Endometrium (tissue), 2 donors: ENCODE measurements at regions not wholly inside any gene's neighbourhood (a gene's known extent, or its start where the extent isn't known, plus 50 kb on each side); places are given as distances from the start of the nearest gene placed in this dataset.
A peak's percentile ranks its signal among the peaks of the same experiment; 100 is the strongest.
"Not testable (repeated sequence)": the region's sequence is repeated elsewhere in the genome, so short reads cannot be mapped to it uniquely, and the experiment has no call there.

Experiments used
- FAIRE-seq: peaks from 2 replicates; lab custom pipeline; 2012; peaks lifted over from hg19 to GRCh38; lab: Jason Lieb, UNC
- donor health status: control.
- donor health status: control.

GRCh38 chr2:193463011-193463410 is 1268.3 kb upstream of the TMEFF2 start:
- FAIRE-seq: no peak

DNA sequence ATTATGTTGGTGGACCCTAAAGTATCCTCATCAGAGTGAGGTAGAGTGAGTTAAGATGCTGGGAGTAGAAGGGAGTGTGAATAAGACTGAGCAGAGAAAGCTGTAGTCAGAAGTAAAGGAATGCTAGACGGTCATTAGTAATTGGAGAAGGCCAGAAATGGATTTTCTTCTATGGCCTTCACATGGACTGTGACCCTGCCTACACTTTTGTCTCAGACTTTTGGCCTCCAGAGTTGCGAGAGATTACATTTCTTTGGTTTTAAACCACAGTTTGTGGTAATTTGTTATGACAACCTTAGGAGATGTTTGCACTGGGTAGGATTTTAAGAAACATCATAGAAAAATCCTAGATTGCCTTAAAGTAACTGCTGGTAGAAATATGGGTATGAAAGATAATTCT is 1267.7 kb upstream of the TMEFF2 start:
- no peak for FAIRE-seq

- no peak for FAIRE-seq
These were observed 1266.8 kb upstream of the TMEFF2 start for GRCh38 chr2:193461431-193461934.

DNA sequence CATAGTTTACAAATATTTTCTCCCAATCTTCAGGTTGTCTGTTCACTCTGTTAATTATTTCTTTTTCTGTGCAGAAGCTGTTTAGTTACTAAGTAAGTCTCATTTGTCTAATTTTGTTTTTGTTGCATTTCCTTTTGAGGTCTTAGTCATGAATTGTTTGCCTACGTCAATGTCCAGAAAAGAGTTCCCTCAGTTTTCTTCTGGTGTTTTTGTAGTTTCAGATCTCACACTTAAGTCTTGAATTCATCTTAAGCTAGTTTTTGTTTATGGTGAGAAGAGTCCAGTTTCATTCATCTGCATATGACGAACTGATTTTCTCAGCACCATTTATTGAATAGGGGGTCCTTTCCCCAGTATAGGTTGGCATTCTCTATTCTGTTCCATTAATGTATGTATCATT is 1252.2 kb upstream of the TMEFF2 start:
- no peak for FAIRE-seq

- no peak for FAIRE-seq
These were observed 1247.6 kb upstream of the TMEFF2 start for GRCh38 chr2:193442293-193442692.

- no peak for FAIRE-seq
These were observed 1233.6 kb upstream of the TMEFF2 start for GRCh38 chr2:193428336-193428818.

GRCh38 chr2:193412368-193412767 is 1217.6 kb upstream of the TMEFF2 start:
- FAIRE-seq: not testable (repeated sequence)

- no peak for FAIRE-seq
These were observed 1215.2 kb upstream of the TMEFF2 start for GRCh38 chr2:193409951-193410350.

DNA sequence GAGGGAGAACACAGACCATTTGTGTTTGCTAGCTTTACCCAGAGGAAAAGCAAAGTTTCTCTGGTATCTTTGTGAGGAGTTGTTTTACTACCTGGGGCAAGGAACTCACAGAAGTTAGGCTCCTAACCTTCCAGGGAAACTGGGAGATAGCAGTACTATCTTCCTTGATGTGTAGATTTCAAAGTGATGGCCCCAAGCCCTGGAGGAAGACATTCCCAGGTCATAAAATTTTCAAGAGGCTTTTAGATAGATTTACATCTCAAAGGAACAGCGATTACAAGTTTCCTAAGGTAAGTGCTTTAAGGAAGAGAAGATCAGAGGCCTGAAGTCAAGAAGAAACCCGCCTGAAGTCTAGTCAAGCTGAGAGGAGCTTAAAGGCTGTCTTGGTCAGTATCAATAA is 1187.8 kb upstream of the TMEFF2 start:
- FAIRE-seq: no peak

DNA sequence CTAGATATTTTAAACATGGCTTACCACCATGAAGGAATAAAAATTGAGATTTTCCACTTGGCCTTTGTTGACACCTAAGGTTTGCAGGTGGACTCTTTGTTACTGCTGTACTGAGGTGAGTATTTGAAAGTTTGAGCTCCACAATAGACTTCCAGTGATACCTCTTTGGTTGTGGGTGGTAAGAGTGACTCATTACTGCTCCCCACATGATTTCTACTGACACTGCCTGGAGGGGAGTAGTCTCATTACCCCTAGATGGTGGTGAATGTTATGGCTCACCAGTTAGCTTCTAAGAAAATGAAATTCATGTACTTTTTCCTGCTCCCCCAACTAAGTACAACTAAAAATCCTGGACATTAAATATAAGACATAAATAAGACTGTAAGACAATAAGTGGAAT is 1183.1 kb upstream of the TMEFF2 start:
- FAIRE-seq: no peak

DNA sequence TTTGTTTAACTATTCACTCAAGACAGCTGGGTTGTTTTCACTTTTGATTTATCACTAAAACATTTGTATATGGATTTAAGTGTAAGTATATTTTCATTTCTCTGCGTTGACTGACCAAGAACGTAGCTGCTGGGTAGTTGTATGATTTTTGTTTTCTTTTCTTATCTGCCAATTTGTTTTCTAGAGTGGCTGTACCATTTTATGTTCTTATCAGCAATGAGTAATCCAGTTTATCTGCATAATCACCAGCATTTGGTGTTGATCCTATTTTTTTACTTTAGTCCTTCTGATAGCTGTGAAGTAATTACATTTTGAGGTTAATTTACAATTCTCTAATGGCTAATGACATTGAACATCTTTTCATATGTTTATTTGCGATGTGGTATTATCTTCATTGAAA is 1178.4 kb upstream of the TMEFF2 start:
- FAIRE-seq: no peak

DNA sequence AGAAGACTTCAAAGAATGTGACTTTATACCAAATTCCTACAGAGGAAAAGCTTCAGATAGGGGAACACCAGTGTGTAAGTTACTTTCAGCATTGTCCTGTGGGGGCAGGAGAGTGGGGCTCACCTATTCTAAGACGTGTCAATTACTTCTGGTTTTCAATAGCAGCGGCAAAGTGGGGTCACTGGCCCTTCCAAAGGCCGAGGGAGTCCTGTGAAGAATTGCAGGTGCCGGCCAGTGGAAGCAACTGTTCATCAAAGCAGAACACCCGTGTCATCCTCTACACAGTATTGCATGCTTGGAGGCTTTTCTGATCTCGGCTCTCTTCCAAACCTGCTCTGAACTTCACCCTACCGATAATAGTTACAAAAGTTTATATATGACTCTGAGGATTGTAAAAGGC is 1176.5 kb upstream of the TMEFF2 start:
- FAIRE-seq: no peak

GRCh38 chr2:193368615-193369014 is 1173.9 kb upstream of the TMEFF2 start:
- FAIRE-seq: peak; percentile 41

DNA sequence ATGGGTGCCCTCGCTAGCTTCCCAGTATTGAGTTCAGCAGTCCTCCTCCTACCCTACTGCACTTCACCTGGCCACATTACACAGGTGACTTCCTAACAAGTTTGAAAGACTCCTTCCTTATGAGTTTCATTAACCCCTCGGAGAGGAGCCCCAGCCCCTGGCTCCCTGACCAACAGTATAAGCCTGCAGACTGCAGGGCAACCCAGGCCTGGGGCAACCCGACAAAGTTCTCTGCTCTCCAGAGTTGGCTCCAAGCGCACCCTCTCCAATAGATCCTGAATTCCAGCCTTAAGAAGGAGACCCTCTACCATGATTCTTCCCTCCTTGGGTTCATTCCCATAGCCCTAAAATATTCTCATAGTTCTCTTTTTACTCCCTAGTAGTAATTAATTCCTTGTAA is 1162.8 kb upstream of the TMEFF2 start:
- no peak for FAIRE-seq

DNA sequence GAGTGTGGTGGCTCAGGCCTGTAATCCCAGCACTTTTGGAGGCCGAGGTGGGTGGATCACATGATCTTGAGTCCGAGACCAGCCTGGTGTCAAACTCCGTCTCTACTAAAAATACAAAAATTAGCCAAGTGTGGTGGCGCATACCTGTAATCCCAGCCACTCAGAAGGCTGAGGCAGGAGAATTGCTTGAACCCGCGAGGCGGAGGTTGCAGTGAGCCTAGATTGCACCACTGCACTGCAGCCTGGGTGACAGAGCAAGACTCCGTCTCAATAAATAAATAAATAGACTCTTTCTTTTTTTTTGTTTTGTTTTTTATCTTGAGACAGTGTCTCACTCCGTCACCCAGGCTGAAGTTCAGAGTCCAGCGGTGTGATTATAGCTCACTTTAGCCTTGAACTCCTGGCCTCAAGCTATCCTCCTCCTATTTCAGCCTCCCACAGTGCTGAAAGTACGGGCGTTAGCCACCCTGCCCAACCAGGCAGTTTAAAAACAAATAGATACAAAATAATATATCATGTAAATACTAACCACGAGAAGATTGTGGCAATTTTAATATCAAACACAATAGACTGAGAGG is 1158.0 kb upstream of the TMEFF2 start:
- FAIRE-seq: not testable (repeated sequence)

DNA sequence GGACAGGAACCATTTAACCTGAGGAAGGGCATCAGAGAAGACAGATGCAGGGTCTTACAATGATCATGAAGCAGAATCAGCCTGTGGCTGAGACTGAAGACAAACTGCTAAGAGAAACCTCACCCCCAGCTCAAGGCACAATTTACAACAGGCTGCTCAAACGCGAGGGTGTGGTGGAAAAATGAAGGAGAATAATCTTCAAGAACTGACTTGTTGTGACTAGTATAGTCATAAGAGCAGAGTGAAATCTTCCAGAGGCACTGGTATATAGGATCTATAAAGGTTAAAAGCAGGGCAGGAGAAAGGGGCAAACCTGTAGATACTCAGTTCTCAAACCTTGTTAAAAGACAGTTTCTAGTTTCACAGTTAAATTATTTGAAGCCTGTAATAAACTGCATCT is 1155.8 kb upstream of the TMEFF2 start:
- no peak for FAIRE-seq

DNA sequence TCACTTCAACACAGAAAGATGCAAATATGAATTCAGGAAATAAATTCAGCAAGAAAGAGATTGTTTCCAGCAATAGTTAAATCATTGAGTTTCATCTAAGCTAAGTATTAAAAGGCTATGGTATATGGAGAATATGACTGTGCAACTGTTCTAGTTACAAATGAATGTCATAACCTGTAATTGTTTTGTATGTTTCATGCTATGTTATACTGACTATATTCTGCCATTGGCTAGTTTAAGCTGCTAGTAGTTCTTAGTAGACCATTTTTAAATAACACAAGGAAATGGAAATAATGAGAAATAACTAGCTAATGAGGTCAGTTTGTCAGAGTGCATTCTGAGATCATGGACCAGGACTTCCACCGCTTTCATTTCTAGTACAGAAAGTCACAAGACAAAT is 1154.9 kb upstream of the TMEFF2 start:
- no peak for FAIRE-seq

DNA sequence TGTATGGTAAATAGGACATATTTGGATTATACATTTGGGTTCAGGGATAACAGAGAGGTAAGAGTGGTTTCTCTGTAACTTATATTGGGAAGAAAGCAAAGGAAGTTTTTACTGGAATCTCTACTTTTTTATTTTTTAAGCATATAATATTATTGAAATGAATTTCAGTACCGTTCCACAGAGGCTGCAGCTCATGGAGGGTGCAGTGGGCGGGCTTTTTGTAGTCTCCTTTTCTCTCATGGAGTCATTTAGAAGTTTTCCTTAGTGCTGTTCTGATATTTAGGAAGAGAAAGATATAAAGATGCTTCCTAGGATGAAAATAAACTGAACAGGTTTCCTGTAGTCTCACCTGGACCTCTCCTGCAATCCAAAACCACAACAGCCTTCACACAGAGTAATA is 1153.3 kb upstream of the TMEFF2 start:
- no peak for FAIRE-seq

DNA sequence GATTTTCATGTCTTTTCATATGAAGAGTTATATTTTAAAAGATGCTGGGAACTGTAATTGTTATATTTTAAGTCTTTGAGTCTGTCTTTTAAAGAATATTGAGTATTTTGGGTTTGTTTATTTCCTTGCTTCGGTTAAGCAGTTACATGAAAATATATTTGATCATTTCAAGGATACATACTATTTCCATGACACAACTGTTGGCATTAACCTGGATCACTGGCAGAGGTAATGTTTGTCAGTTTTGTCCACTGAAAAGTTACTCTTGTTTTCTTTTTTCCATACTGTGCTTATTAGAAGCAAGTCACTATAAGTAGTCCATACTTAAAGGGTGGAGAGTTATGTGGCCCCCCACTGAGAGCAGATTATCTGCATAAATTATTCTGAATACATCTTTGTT is 1142.0 kb upstream of the TMEFF2 start:
- no peak for FAIRE-seq

DNA sequence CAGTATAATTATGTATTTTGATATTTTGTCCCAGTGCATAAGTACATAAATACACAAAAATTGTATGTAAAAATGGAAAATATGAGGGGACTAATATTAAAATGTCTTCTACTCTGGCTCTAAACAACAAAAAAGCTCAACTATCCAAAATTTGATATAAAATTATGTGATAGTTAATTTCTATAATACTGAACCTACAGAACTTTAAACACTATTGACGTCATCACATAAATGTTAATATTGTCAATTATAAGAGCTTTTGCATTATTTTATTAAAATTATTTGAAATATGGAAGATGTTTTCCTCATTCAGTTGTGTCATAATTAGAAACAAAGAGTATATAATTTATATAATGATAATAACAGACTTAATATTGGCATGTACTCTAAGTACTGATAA is 1139.7 kb upstream of the TMEFF2 start:
- no peak for FAIRE-seq

GRCh38 chr2:193333539-193333938 is 1138.8 kb upstream of the TMEFF2 start:
- FAIRE-seq: no peak

DNA sequence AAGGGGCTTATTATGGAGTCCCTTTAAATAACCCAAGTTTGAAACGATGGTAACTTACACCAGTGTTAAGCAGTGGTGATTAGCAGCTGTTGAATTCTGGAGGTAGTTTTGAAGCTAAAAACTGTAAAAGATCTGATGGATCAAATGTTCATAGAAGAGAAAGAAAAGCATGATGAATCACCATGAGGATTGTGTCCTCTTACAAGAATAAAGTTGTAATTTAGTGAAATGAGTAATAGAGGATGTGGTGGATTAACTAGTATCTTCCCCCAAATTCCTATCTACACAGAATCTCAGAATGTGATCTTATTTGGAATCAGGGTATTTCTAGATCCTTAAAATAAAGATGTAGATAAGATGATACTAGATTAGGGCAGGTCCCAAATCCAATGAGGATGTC is 1138.2 kb upstream of the TMEFF2 start:
- no peak for FAIRE-seq

- no peak for FAIRE-seq
These were observed 1136.9 kb upstream of the TMEFF2 start for GRCh38 chr2:193331676-193332075.

GRCh38 chr2:193326296-193326695 is 1131.6 kb upstream of the TMEFF2 start:
- FAIRE-seq: no peak
